Suprapubic skin (tissue), 4 donors: ENCODE measurements at regions not wholly inside any gene's neighbourhood (a gene's known extent, or its start where the extent isn't known, plus 50 kb on each side); places are given as distances from the start of the nearest gene placed in this dataset.

Experiments
- DNase-seq, 2 donors: peaks; one replicate each; pipeline ENCODE4 v3.0.0-alpha.2; 2019; ENCODE audit warnings: low spot score in 2 of 2
- H3K27ac ChIP-seq: fragments of 200-600 bp; sonication (generic); one replicate; pipeline ENCODE4 v1.5.1; 2019
- H3K27me3 ChIP-seq: fragments of 200-600 bp; sonication (generic); one replicate; pipeline ENCODE4 v1.5.1; 2019
- H3K36me3 ChIP-seq: fragments of 200-600 bp; sonication (generic); one replicate; pipeline ENCODE4 v1.5.1; 2019
- H3K4me1 ChIP-seq: fragments of 200-600 bp; sonication (generic); one replicate; pipeline ENCODE4 v1.5.1; 2019
- H3K4me3 ChIP-seq: fragments of 200-600 bp; sonication (generic); one replicate; pipeline ENCODE4 v1.5.1; 2019; ENCODE audit warnings: mild to moderate bottlenecking
- H3K9me3 ChIP-seq: fragments of 200-600 bp; sonication (generic); one replicate; pipeline ENCODE4 v1.5.1; 2019
- CTCF ChIP-seq, 2 donors: fragments of 200-600 bp in 1 of 2; fragments of 450-650 bp in 1 of 2; sonication (generic) in 1 of 2; IDR thresholded peaks; one replicate each; pipeline ENCODE4 v1.5.1; 2016 to 2019; ENCODE audit warnings: antibody characterized with exemption in 2 of 2, mild to moderate bottlenecking in 1 of 2, moderate library complexity in 1 of 2
- EP300 ChIP-seq: sonication (generic); formaldehyde crosslinking; IDR thresholded peaks from one replicate; pipeline ENCODE4 v1.6.1; 2017; ENCODE audit warnings: antibody characterized with exemption
- POLR2A ChIP-seq, 2 donors: fragments of 450-650 bp; IDR thresholded peaks; one replicate each; pipeline ENCODE4 v1.6.1; 2017; ENCODE audit warnings: antibody characterized with exemption in 2 of 2, mild to moderate bottlenecking in 2 of 2, moderate library complexity in 2 of 2
- POLR2AphosphoS5 ChIP-seq, 3 donors: sonication (generic); formaldehyde crosslinking; IDR thresholded peaks; one replicate each; pipeline ENCODE4 v1.6.1; 2017; ENCODE audit warnings: antibody characterized with exemption in 3 of 3
- WGBS: methylation state at CpG from one replicate; pipeline ENCODE4 v1.1.5; 2018; 5-methylcytosine and 5-hydroxymethylcytosine counted together

- no peaks in the 10 kb centered on the region for H3K27me3 ChIP-seq
- TF ChIP-seq CTCF (IDR thresholded peaks at IDR 0.05) (no peak), POLR2AphosphoS5 (IDR thresholded peaks at IDR 0.05) (no peak), POLR2A (IDR thresholded peaks at IDR 0.05) (no peak)
- no peaks in the 10 kb centered on the region for H3K4me1 ChIP-seq
- no peaks in the 10 kb centered on the region for H3K36me3 ChIP-seq
- DNase-seq, result no peak
- no peak overlapping the region for H3K27ac ChIP-seq
- H3K9me3 ChIP-seq, result no peaks in the 10 kb centered on the region
- H3K4me3 ChIP-seq, result no peak overlapping the region
Observed at GRCh38 chrX:148185631-148186030, 204.5 kb downstream of the FMR1NB start.

GRCh38 chrX:148192547-148192946 is 211.4 kb downstream of the FMR1NB start:
- Histone ChIP-seq H3K27ac (no peak overlapping the region), H3K4me1 (no peaks in the 10 kb centered on the region), H3K9me3 (no peaks in the 10 kb centered on the region), H3K36me3 (no peaks in the 10 kb centered on the region), H3K27me3 (no peaks in the 10 kb centered on the region), H3K4me3 (no peak overlapping the region)
- TF ChIP-seq POLR2A (IDR thresholded peaks at IDR 0.05), result no peak
- no peak for TF ChIP-seq EP300
- TF ChIP-seq POLR2AphosphoS5 (IDR thresholded peaks at IDR 0.05), result no peak
- DNase-seq, result no peak
- WGBS, result 64% methylated on average over 4 of the region's 4 CpGs

- H3K36me3 ChIP-seq, result no peaks in the 10 kb centered on the region
- H3K27me3 ChIP-seq, result no peaks in the 10 kb centered on the region
- no peaks in the 10 kb centered on the region for H3K9me3 ChIP-seq
- H3K4me1 ChIP-seq, result no peaks in the 10 kb centered on the region
- TF ChIP-seq CTCF (IDR thresholded peaks at IDR 0.05) (no peak), EP300 (no peak), POLR2AphosphoS5 (IDR thresholded peaks at IDR 0.05) (no peak), POLR2A (IDR thresholded peaks at IDR 0.05) (no peak)
- H3K4me3 ChIP-seq, result no peak overlapping the region
- no peak for DNase-seq
- H3K27ac ChIP-seq, result no peak overlapping the region
Observed at GRCh38 chrX:148193759-148194158, 212.6 kb downstream of the FMR1NB start.

- H3K36me3 ChIP-seq, result no peaks in the 10 kb centered on the region
- no peaks in the 10 kb centered on the region for H3K9me3 ChIP-seq
- H3K27me3 ChIP-seq, result no peaks in the 10 kb centered on the region
- TF ChIP-seq POLR2A (IDR thresholded peaks at IDR 0.05), result no peak
- TF ChIP-seq CTCF (IDR thresholded peaks at IDR 0.05), result no peak
- TF ChIP-seq EP300, result no peak
- no peak for TF ChIP-seq POLR2AphosphoS5 (IDR thresholded peaks at IDR 0.05)
- WGBS, result 55% methylated on average over 3 of the region's 3 CpGs
- no peaks in the 10 kb centered on the region for H3K4me1 ChIP-seq
- H3K4me3 ChIP-seq, result no peak overlapping the region
- H3K27ac ChIP-seq, result no peak overlapping the region
- DNase-seq, result no peak
Observed at GRCh38 chrX:148203531-148203930, 222.4 kb downstream of the FMR1NB start.

- TF ChIP-seq POLR2A (IDR thresholded peaks at IDR 0.05) (no peak), POLR2AphosphoS5 (IDR thresholded peaks at IDR 0.05) (no peak), EP300 (no peak), CTCF (IDR thresholded peaks at IDR 0.05) (no peak)
- 88% methylated on average over 1 of the region's 1 CpG for WGBS
- DNase-seq, result no peak
- Histone ChIP-seq H3K4me1 (no peaks in the 10 kb centered on the region), H3K4me3 (no peak overlapping the region), H3K36me3 (no peaks in the 10 kb centered on the region), H3K9me3 (no peaks in the 10 kb centered on the region), H3K27ac (no peak overlapping the region), H3K27me3 (no peaks in the 10 kb centered on the region)
Observed at GRCh38 chrX:148204195-148204594, 223.1 kb downstream of the FMR1NB start.

GRCh38 chrX:148214786-148215185 is 233.6 kb downstream of the FMR1NB start:
- H3K36me3 ChIP-seq, result no peaks in the 10 kb centered on the region
- DNase-seq, result no peak
- H3K9me3 ChIP-seq, result no peaks in the 10 kb centered on the region
- no peak overlapping the region for H3K27ac ChIP-seq
- no peaks in the 10 kb centered on the region for H3K4me1 ChIP-seq
- no peak overlapping the region for H3K4me3 ChIP-seq
- no peaks in the 10 kb centered on the region for H3K27me3 ChIP-seq
- 85% methylated on average over 1 of the region's 1 CpG for WGBS
- TF ChIP-seq POLR2AphosphoS5 (IDR thresholded peaks at IDR 0.05), result no peak
